ENCODE measurements at regions not wholly inside any gene's neighbourhood (a gene's known extent, or its start where the extent isn't known, plus 50 kb on each side); places are given as distances from the start of the nearest gene placed in this dataset.

GRCh38 chr1:4177425-4178150, 277.5 kb upstream of the C1orf174 start:
- TF ChIP-seq POLR2AphosphoS5 (IDR thresholded peaks at IDR 0.05; ENCODE audit: borderline replicate concordance, low read depth, low read length) (no peak), EZH2 (IDR thresholded peaks at IDR 0.05) (no peak)
